MG63 (cell line): ENCODE measurements at regions not wholly inside any gene's neighbourhood (a gene's known extent, or its start where the extent isn't known, plus 50 kb on each side); places are given as distances from the start of the nearest gene placed in this dataset.
"Not testable (repeated sequence)": the region's sequence is repeated elsewhere in the genome, so short reads cannot be mapped to it uniquely, and the experiment has no call there.

Source experiments
- DNase-seq: peaks from one replicate; pipeline ENCODE4 v3.0.0-alpha.2; 2020
- H3K27me3 ChIP-seq: fragments of 250-450 bp; sonication (Bioruptor Pico); 2 replicates; pipeline ENCODE4 v1.5.1; 2020; ENCODE audit warnings: mild to moderate bottlenecking, moderate library complexity
- H3K36me3 ChIP-seq: fragments of 250-450 bp; sonication (Bioruptor Pico); 2 replicates; pipeline ENCODE4 v1.5.1; 2020; ENCODE audit warnings: mild to moderate bottlenecking, moderate library complexity
- H3K4me3 ChIP-seq: fragments of 250-450 bp; sonication (Bioruptor Pico); 2 replicates; pipeline ENCODE4 v1.5.1; 2020; ENCODE audit warnings: mild to moderate bottlenecking, moderate library complexity
- H3K9me3 ChIP-seq: fragments of 250-450 bp; sonication (Bioruptor Pico); 2 replicates; pipeline ENCODE4 v1.5.1; 2020; ENCODE audit warnings: mild to moderate bottlenecking, moderate library complexity

DNA sequence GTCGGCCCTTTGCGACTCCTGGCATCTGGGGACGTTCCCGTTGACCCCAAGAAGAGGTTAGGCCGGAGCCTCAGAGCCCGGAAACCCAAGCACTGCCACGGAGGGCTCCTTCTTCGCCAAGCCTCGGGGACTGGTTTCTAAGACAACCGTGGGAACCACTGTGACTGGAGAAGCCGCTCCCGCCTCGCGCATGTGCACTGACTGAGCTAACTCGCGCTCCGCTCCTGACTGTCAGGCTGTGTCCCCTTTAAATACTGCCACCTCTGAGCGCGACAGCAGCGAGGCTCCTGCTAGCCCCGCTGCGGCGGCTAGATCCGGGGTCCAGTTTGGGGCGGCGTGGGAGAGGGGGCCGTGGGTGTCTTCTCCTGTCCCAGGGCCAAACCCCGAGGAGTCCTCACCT is 104.2 kb upstream of the FOXD4L5 start:
- H3K9me3 ChIP-seq, H3K4me3 ChIP-seq, H3K36me3 ChIP-seq, DNase-seq, H3K27me3 ChIP-seq: not testable (repeated sequence)

GRCh38 chr9:65386699-65387098 is 101.7 kb upstream of the FOXD4L5 start:
- H3K36me3 ChIP-seq, H3K27me3 ChIP-seq, H3K9me3 ChIP-seq, H3K4me3 ChIP-seq: not testable (repeated sequence)
- peak; percentile 23 for DNase-seq

- H3K36me3 ChIP-seq, DNase-seq, H3K27me3 ChIP-seq, H3K4me3 ChIP-seq, H3K9me3 ChIP-seq: not testable (repeated sequence)
These were observed 101.2 kb upstream of the FOXD4L5 start for GRCh38 chr9:65386191-65386590.

- H3K9me3 ChIP-seq, H3K36me3 ChIP-seq, DNase-seq, H3K27me3 ChIP-seq, H3K4me3 ChIP-seq: not testable (repeated sequence)
These were observed 100.6 kb upstream of the FOXD4L5 start for GRCh38 chr9:65385655-65386024.

- not testable (repeated sequence) for H3K36me3 ChIP-seq, H3K9me3 ChIP-seq, H3K4me3 ChIP-seq, H3K27me3 ChIP-seq, DNase-seq
These were observed 100.0 kb upstream of the FOXD4L5 start for GRCh38 chr9:65384759-65385654.

- DNase-seq, H3K9me3 ChIP-seq, H3K27me3 ChIP-seq, H3K36me3 ChIP-seq, H3K4me3 ChIP-seq: not testable (repeated sequence)
These were observed 99.1 kb upstream of the FOXD4L5 start for GRCh38 chr9:65384066-65384465.

GRCh38 chr9:65383646-65384045 is 98.6 kb upstream of the FOXD4L5 start:
- not testable (repeated sequence) for H3K36me3 ChIP-seq, DNase-seq, H3K27me3 ChIP-seq, H3K4me3 ChIP-seq, H3K9me3 ChIP-seq

DNA sequence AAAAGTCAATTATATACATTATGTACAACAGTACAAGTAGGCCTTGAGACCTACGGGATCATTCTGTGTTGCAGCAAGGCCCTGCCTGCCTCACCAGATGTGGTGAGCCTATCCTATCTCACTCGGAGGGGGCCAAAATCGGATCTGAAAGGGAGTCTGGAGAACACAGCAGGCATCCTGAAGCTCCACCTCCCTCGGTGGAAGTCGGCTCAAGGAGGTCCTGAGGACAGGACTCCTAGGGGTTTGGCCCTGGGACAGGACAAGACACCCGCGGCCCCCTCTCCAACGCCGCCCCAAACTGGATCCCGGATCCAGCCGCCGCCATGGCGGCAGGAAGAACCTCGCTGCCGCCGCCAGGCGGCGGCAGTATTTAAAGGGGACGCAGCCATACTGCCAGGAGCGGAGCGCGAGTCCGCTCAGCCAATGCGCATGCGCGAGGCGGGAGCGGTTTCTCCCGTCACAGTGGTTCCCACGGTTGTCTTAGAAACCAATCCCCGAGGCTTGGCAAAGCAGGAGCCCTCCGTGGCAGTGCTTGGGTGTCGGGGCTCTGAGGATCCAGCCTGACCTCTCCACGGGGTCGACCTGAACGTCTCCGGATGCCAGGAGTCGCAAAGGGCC is 97.8 kb upstream of the FOXD4L5 start:
- DNase-seq: peak; percentile 50
- not testable (repeated sequence) for H3K9me3 ChIP-seq, H3K27me3 ChIP-seq, H3K36me3 ChIP-seq, H3K4me3 ChIP-seq
